GM23248 (cell line): ENCODE measurements at regions not wholly inside any gene's neighbourhood (a gene's known extent, or its start where the extent isn't known, plus 50 kb on each side); places are given as distances from the start of the nearest gene placed in this dataset.

Experiments used
- DNase-seq: peaks from one replicate; pipeline ENCODE4 v3.0.0-alpha.2; 2015
- H2AFZ ChIP-seq: fragments of 200-600 bp; sonication (generic); 2 replicates; pipeline ENCODE4 v1.6.1; 2016; ENCODE audit warnings: antibody characterized with exemption
- H3F3A ChIP-seq: fragments of 200-600 bp; sonication (generic); 2 replicates; pipeline ENCODE4 v1.6.1; 2016; ENCODE audit warnings: mild to moderate bottlenecking, antibody characterized with exemption, mixed run types; ENCODE audit not compliant: insufficient read depth
- H3K27ac ChIP-seq: fragments of 200-600 bp; sonication (generic); 2 replicates; pipeline ENCODE4 v1.5.1; 2016; ENCODE audit warnings: mild to moderate bottlenecking
- H3K27me3 ChIP-seq: fragments of 200-600 bp; sonication (generic); replicated peaks from 2 replicates; pipeline ENCODE4 v1.6.1; 2016; ENCODE audit warnings: mild to moderate bottlenecking; ENCODE audit not compliant: insufficient read depth
- H3K36me3 ChIP-seq: fragments of 200-600 bp; sonication (generic); 2 replicates; pipeline ENCODE4 v1.6.1; 2016; ENCODE audit warnings: low read depth, mild to moderate bottlenecking
- H3K4me1 ChIP-seq: fragments of 200-600 bp; sonication (generic); 2 replicates; pipeline ENCODE4 v1.6.1; 2016; ENCODE audit warnings: mild to moderate bottlenecking; ENCODE audit not compliant: insufficient read depth
- H3K4me2 ChIP-seq: fragments of 200-600 bp; sonication (generic); one replicate; pipeline ENCODE4 v1.6.1; 2016; ENCODE audit warnings: mild to moderate bottlenecking; ENCODE audit not compliant: unreplicated experiment
- H3K4me3 ChIP-seq: fragments of 200-600 bp; sonication (generic); 2 replicates; pipeline ENCODE4 v1.5.1; 2016; ENCODE audit warnings: mild to moderate bottlenecking
- H3K79me2 ChIP-seq: fragments of 200-600 bp; sonication (generic); 2 replicates; pipeline ENCODE4 v1.6.1; 2016; ENCODE audit warnings: mild to moderate bottlenecking; ENCODE audit not compliant: insufficient read depth
- H3K9ac ChIP-seq: fragments of 200-600 bp; sonication (generic); 2 replicates; pipeline ENCODE4 v1.6.1; 2016; ENCODE audit warnings: mild to moderate bottlenecking
- H3K9me2 ChIP-seq: fragments of 200-600 bp; sonication (generic); 2 replicates; pipeline ENCODE4 v1.6.1; 2016; ENCODE audit warnings: mixed run types, mild to moderate bottlenecking, moderate library complexity; ENCODE audit not compliant: insufficient read depth
- H3K9me3 ChIP-seq: fragments of 200-600 bp; sonication (generic); one replicate; pipeline ENCODE4 v1.6.1; 2017; ENCODE audit warnings: low read depth
- H4K20me1 ChIP-seq: fragments of 200-600 bp; sonication (generic); 2 replicates; pipeline ENCODE4 v1.6.0; 2016; ENCODE audit not compliant: insufficient read depth
- EZH2 ChIP-seq: fragments of 200-600 bp; sonication (generic); IDR thresholded peaks from 2 replicates; pipeline ENCODE4 v1.6.1; 2018; ENCODE audit warnings: antibody characterized with exemption, mild to moderate bottlenecking; ENCODE audit not compliant: insufficient read depth, poor library complexity, severe bottlenecking
- EZH2phosphoT487 ChIP-seq: fragments of 200-600 bp; sonication (generic); IDR thresholded peaks from 2 replicates; pipeline ENCODE4 v1.6.1; 2018; ENCODE audit warnings: antibody characterized with exemption, moderate library complexity, mild to moderate bottlenecking, low read depth; ENCODE audit not compliant: insufficient read depth
- WGBS, 2 experiments: methylation state at CpG; one replicate each; pipeline ENCODE4 v1.1.6; 2015 to 2017; ENCODE audit warnings: low lambda C conversion rate in 2 of 2, low coverage in 1 of 2; ENCODE audit errors: missing lambda C conversion rate in 2 of 2; 5-methylcytosine and 5-hydroxymethylcytosine counted together
- in situ Hi-C: fragments of 300-500 bp; cut with MboI; formaldehyde crosslinking; loops from 2 replicates; pipeline ENCODE4 v1.15.0; 2020

DNA sequence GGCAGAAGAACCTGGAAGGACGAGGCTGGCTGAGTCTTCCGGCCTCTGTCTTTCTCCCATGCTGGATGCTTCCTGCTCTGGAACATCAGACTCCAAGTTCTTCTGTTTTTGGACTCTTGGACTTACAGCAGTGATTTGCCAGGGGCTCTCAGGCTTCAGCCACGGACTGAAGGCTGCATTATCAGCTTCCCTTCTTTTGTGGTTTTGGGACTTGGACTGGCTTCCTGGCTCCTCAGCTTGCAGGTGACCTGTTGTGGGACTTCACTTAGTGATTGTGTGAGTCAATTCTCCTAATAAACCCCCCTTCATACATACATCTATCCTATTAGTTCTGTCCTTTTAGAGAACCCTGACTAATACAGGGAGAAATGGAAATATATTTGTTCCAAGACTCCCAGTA lies 265.8 kb downstream of the PCDH18 start:
- no peaks in the 10 kb centered on the region for H3K9me3 ChIP-seq
- TF ChIP-seq EZH2phosphoT487 = no peak
- no peak for TF ChIP-seq EZH2
- 22 to 34% methylated on average over 3 of the region's 3 CpGs for WGBS, 2 experiments
- no peaks in the 10 kb centered on the region for H3K27me3 ChIP-seq
- no peaks in the 10 kb centered on the region for H3K9me2 ChIP-seq
- H4K20me1 ChIP-seq = no peaks in the 10 kb centered on the region
- H3K4me1 ChIP-seq = peaks cover 23% of the 10 kb centered on the region
- peak overlapping the region; percentile 81 for H2AFZ ChIP-seq
- H3K4me2 ChIP-seq = peak overlapping the region; percentile 39
- DNase-seq = peak; percentile 22
- in situ Hi-C loops = no loop called here
- peaks cover 14% of the 10 kb centered on the region; the same call in 1 of the 2 replicates for H3F3A ChIP-seq
- H3K79me2 ChIP-seq = no peaks in the 10 kb centered on the region
- H3K27ac ChIP-seq = peak overlapping the region; percentile 49
- 0 out of 2 replicates have a peak, but pooled peaks cover under 1% of the 10 kb centered on the region for H3K36me3 ChIP-seq
- peak overlapping the region; percentile 11 for H3K4me3 ChIP-seq
- H3K9ac ChIP-seq = no peak overlapping the region

DNA sequence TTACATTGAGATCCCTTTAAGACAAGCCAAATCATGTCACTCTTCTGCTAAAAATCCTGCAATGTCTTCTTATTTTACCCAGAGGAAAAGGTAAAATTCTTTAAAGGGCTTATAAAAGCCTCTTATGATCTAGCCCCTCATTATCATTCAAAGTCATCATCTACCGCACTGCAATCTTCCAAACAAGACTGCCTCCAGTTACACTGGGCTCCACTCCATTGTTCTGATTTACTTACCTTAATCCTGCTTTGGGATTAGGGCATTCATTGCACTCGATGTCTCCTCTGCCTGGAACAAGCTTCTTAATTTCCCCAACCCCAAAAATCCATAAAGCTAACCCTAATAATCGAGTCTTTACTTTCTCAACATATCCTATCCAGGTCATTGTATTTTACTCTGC lies 269.1 kb downstream of the PCDH18 start:
- in situ Hi-C loops = no loop called here
- Histone ChIP-seq H3K27ac (no peak overlapping the region), H3K9me2 (no peaks in the 10 kb centered on the region), H3K9me3 (no peaks in the 10 kb centered on the region), H3K79me2 (no peaks in the 10 kb centered on the region), H2AFZ (peak overlapping the region; percentile 10; the same call in 1 of the 2 replicates), H3K4me2 (no peak overlapping the region), H3K9ac (no peak overlapping the region), H3K36me3 (no peaks in the 10 kb centered on the region), H3K4me1 (peaks cover 23% of the 10 kb centered on the region), H4K20me1 (no peaks in the 10 kb centered on the region), H3K27me3 (no peaks in the 10 kb centered on the region), H3F3A (peaks cover 14% of the 10 kb centered on the region; the same call in 1 of the 2 replicates), H3K4me3 (no peak overlapping the region)
- TF ChIP-seq EZH2phosphoT487 (no peak), EZH2 (no peak)
- no peak for DNase-seq
- 79 to 85% methylated on average over 3 of the region's 3 CpGs for WGBS, 2 experiments

DNA sequence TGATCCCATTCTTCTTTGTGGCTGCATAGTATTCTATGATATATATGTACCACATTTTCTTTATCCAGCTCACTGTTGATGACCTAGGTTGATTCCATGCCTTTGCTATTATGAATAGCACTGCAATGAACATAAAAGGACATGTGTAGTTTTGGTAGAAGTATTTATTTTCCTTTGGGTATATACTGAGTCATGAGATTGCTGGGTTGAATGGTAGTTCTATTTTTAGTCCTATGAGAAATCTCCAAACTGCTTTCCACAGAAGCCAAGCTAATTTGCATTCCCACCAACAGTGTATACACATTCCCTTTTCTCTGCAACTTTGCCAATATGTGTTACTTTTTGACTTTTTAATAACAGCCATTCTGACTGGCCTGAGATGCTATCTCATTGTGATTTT lies 278.3 kb downstream of the PCDH18 start:
- in situ Hi-C loops = no loop called here
- Histone ChIP-seq H3K4me3 (no peak overlapping the region), H3F3A (peaks cover 16% of the 10 kb centered on the region), H3K9me3 (no peaks in the 10 kb centered on the region), H3K4me1 (peaks cover 6% of the 10 kb centered on the region; the same call in 1 of the 2 replicates), H3K27ac (no peak overlapping the region), H3K4me2 (no peak overlapping the region), H2AFZ (no peak overlapping the region), H3K9me2 (no peaks in the 10 kb centered on the region), H3K27me3 (no peaks in the 10 kb centered on the region), H3K79me2 (no peaks in the 10 kb centered on the region), H3K36me3 (no peaks in the 10 kb centered on the region), H4K20me1 (no peaks in the 10 kb centered on the region), H3K9ac (no peak overlapping the region)
- DNase-seq = peak; percentile 61
- no peak for TF ChIP-seq EZH2phosphoT487
- no peak for TF ChIP-seq EZH2

DNA sequence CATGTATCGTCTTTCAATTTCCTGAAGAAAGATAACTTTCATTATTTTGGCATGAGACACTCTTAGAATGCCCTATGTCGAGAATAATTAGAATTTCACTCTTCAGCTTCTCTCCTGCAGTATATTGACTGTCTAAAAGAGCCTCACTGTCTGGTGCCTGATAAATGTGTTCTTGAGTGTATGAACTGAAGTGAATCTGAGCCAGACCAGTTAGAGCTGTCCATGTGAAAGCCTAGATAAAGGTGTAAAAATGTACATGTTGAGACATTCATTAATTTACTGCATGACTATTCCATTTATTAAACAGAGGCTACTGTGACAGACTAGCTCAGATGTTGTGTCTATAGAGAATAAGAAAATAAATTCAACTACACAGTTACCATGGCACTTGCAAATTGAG lies 283.2 kb downstream of the PCDH18 start:
- WGBS, 2 experiments = 55 to 66% methylated on average over 2 of the region's 2 CpGs
- Histone ChIP-seq H3K27ac (no peak overlapping the region), H3F3A (peaks cover 10% of the 10 kb centered on the region), H2AFZ (no peak overlapping the region), H3K9me2 (no peaks in the 10 kb centered on the region), H4K20me1 (no peaks in the 10 kb centered on the region), H3K4me2 (no peak overlapping the region), H3K4me1 (peaks cover under 1% of the 10 kb centered on the region; the same call in 1 of the 2 replicates), H3K4me3 (no peak overlapping the region), H3K36me3 (no peaks in the 10 kb centered on the region), H3K9ac (no peak overlapping the region), H3K9me3 (no peaks in the 10 kb centered on the region), H3K79me2 (no peaks in the 10 kb centered on the region), H3K27me3 (no peaks in the 10 kb centered on the region)
- DNase-seq = no peak
- TF ChIP-seq EZH2phosphoT487 = no peak
- no peak for TF ChIP-seq EZH2
- in situ Hi-C loops = no loop called here
